ENCODE measurements at regions not wholly inside any gene's neighbourhood (a gene's known extent, or its start where the extent isn't known, plus 50 kb on each side); places are given as distances from the start of the nearest gene placed in this dataset.

GRCh38 chrX:43526878-43527277, 129.2 kb upstream of the MAOA start:
- Mint-ChIP-seq H3K4me3 (no peak overlapping the region), H3K4me1 (ENCODE audit: low read depth) (no peaks in the 10 kb centered on the region), H3K9me3 (no peaks in the 10 kb centered on the region), H3K27me3 (ENCODE audit: insufficient read depth) (no peaks in the 10 kb centered on the region), H3K36me3 (ENCODE audit: low read depth) (no peaks in the 10 kb centered on the region), H3K27ac (no peak overlapping the region)
- intact Hi-C loops (cut with micrococcal nuclease): no loop called here
- DNase-seq (ENCODE audit: low spot score): no peak

DNA sequence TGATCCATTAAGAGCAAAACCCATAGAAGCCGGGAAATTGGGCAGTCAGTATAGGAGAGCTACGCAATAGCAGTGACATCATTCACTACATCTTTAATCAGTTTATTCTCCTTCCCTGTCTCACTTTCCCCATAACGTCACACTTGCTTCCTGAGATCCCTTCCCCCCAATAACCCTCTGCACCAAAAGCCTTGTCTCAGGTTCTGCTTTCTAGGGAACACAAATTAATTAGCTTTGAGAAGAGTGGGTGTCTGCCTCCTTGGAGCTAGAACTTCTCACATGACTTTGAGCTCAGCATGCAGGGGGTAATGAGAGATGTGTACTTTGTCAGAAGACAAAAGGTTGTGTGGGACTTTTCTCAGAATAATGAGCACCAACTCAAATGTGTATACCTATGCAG, 128.3 kb upstream of the MAOA start:
- Mint-ChIP-seq H3K9me3 (no peaks in the 10 kb centered on the region), H3K36me3 (ENCODE audit: low read depth) (no peaks in the 10 kb centered on the region), H3K4me3 (no peak overlapping the region), H3K27ac (no peak overlapping the region), H3K4me1 (ENCODE audit: low read depth) (no peaks in the 10 kb centered on the region), H3K27me3 (ENCODE audit: insufficient read depth) (no peaks in the 10 kb centered on the region)
- DNase-seq (ENCODE audit: low spot score): no peak
- intact Hi-C loops (cut with micrococcal nuclease): no loop called here

GRCh38 chrX:43530837-43531236, 125.3 kb upstream of the MAOA start:
- intact Hi-C loops (cut with micrococcal nuclease): no loop called here
- peaks cover 7% of the 10 kb centered on the region for H3K9me3 Mint-ChIP-seq
- no peak for DNase-seq (ENCODE audit: low spot score)
- no peak overlapping the region for H3K4me3 Mint-ChIP-seq
- H3K27me3 Mint-ChIP-seq (ENCODE audit: insufficient read depth): no peaks in the 10 kb centered on the region
- H3K4me1 Mint-ChIP-seq (ENCODE audit: low read depth): no peaks in the 10 kb centered on the region
- no peaks in the 10 kb centered on the region for H3K36me3 Mint-ChIP-seq (ENCODE audit: low read depth)
- no peak overlapping the region for H3K27ac Mint-ChIP-seq

DNA sequence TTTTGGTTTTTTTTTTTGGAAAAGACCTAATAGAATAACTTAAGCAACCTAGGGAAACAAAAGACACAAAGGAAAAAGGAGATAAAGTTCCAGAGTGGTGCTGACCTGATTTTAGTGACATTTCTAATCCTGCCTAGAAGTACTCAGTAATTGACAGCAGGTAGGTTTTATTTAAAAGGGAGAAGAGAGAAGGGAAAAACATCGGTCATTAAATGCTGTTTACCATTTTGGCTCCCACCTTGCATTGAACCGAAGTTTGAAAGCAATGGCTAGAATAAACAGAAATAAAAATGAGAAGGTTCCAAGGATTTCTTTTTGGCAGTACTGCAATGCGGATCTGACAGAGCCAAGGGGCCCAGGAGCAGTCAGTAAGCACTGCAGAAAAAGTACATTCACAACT, 115.8 kb upstream of the MAOA start:
- no peak overlapping the region for H3K4me3 Mint-ChIP-seq
- no peak overlapping the region for H3K27ac Mint-ChIP-seq
- no peak for DNase-seq (ENCODE audit: low spot score)
- no peaks in the 10 kb centered on the region for H3K9me3 Mint-ChIP-seq
- no peaks in the 10 kb centered on the region for H3K4me1 Mint-ChIP-seq (ENCODE audit: low read depth)
- no peaks in the 10 kb centered on the region for H3K27me3 Mint-ChIP-seq (ENCODE audit: insufficient read depth)
- H3K36me3 Mint-ChIP-seq (ENCODE audit: low read depth): no peaks in the 10 kb centered on the region
- intact Hi-C loops (cut with micrococcal nuclease): no loop called here

DNA sequence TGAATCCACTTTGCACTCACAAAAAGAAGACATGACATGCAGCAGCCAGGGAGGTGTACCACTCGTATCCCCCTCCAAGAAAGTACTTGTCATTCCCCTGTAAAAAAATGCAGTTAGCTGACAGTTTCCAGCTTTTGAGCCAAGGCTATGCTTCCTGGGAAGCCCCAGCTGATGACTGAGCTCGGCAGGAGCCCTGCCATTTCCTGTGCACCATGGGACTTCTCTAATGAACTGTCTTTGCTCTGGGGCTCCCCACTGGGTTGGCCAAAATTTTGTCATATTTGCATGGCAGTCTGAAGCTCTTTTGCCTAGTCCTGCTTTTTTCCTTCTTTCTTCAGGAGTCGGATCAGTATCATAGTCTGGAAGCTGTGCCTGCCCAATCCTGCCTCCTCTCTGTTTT, 104.5 kb upstream of the MAOA start:
- Mint-ChIP-seq H3K4me1 (ENCODE audit: low read depth) (no peaks in the 10 kb centered on the region), H3K9me3 (no peaks in the 10 kb centered on the region), H3K27me3 (ENCODE audit: insufficient read depth) (no peaks in the 10 kb centered on the region), H3K36me3 (ENCODE audit: low read depth) (no peaks in the 10 kb centered on the region), H3K27ac (no peak overlapping the region), H3K4me3 (no peak overlapping the region)
- intact Hi-C loops (cut with micrococcal nuclease): no loop called here
- no peak for DNase-seq (ENCODE audit: low spot score)

GRCh38 chrX:43552156-43552555, 103.9 kb upstream of the MAOA start:
- H3K9me3 Mint-ChIP-seq: no peaks in the 10 kb centered on the region
- no peaks in the 10 kb centered on the region for H3K36me3 Mint-ChIP-seq (ENCODE audit: low read depth)
- H3K4me3 Mint-ChIP-seq: no peak overlapping the region
- H3K27ac Mint-ChIP-seq: no peak overlapping the region
- DNase-seq (ENCODE audit: low spot score): no peak
- intact Hi-C loops (cut with micrococcal nuclease): no loop called here
- H3K4me1 Mint-ChIP-seq (ENCODE audit: low read depth): no peaks in the 10 kb centered on the region
- H3K27me3 Mint-ChIP-seq (ENCODE audit: insufficient read depth): no peaks in the 10 kb centered on the region

DNA sequence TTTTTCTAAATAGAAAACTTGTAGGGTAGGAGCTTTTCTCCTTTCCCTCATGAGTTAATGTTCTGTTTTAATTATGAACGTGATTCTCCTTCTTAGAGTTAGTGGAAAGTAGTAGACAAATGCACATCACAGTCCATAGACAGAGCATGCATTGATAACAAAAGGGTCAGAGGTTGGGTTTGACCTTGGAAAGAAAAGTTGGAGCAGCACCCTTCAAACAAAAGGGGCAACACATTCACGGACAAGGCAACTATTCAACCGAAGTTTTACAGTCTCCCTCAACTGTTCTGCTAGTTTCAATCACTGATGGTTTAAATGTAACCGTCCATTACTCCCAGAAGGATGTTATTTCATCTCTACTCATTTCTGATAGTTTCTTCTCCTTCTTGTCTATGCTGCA, 103.4 kb upstream of the MAOA start:
- Mint-ChIP-seq H3K27me3 (ENCODE audit: insufficient read depth) (no peaks in the 10 kb centered on the region), H3K4me3 (no peak overlapping the region), H3K27ac (no peak overlapping the region), H3K4me1 (ENCODE audit: low read depth) (no peaks in the 10 kb centered on the region), H3K9me3 (no peaks in the 10 kb centered on the region), H3K36me3 (ENCODE audit: low read depth) (no peaks in the 10 kb centered on the region)
- intact Hi-C loops (cut with micrococcal nuclease): no loop called here
- no peak for DNase-seq (ENCODE audit: low spot score)

DNA sequence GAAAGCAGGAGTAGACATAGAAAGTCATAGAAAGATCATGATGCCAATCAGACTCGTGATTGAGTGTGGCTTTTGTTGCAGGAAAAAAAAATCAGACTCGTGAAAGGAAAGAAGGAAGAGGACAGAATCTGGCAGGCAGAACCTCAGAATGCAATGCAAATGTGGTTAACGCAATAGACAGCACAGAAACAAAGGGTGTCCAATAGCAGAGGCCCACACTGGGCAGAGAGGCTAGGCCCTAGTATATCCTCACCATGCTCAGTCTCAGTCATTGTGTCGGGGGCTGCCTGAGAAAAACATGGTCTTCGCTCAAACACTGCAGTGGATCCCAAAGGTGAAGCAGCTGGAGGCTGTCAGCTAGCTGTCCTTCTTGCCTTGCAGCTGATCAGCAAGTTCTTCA, 102.8 kb upstream of the MAOA start:
- no peaks in the 10 kb centered on the region for H3K27me3 Mint-ChIP-seq (ENCODE audit: insufficient read depth)
- DNase-seq (ENCODE audit: low spot score): no peak
- no peak overlapping the region for H3K27ac Mint-ChIP-seq
- H3K4me3 Mint-ChIP-seq: no peak overlapping the region
- H3K4me1 Mint-ChIP-seq (ENCODE audit: low read depth): no peaks in the 10 kb centered on the region
- H3K36me3 Mint-ChIP-seq (ENCODE audit: low read depth): no peaks in the 10 kb centered on the region
- H3K9me3 Mint-ChIP-seq: no peaks in the 10 kb centered on the region
- intact Hi-C loops (cut with micrococcal nuclease): no loop called here

DNA sequence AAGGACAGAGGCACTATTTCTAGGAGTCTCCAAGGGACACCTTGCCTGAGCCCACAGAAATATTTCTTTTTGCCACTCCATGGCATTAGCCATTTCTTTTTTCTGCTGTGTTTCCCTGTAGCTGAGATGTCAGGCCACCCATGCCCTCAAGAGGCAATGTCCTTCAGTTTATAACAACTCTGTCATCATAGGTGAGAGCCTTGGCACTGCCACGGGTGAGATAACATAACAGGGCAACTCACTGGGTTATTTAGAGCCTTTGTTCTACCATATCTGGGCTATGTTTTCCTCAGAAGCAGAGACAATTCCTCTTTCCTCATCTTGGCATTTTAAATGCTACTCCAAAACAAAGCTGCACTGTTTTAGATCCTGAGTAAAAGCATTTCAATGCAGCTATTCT, 99.9 kb upstream of the MAOA start:
- Mint-ChIP-seq H3K9me3 (no peaks in the 10 kb centered on the region), H3K4me3 (no peak overlapping the region), H3K27ac (no peak overlapping the region), H3K4me1 (ENCODE audit: low read depth) (no peaks in the 10 kb centered on the region), H3K36me3 (ENCODE audit: low read depth) (no peaks in the 10 kb centered on the region), H3K27me3 (ENCODE audit: insufficient read depth) (no peaks in the 10 kb centered on the region)
- DNase-seq (ENCODE audit: low spot score): no peak
- intact Hi-C loops (cut with micrococcal nuclease): loop anchor here (5.0 kb wide), 2 partner anchors 1759 to 1999 kb away; no protein-coding TSS in a partner anchor

DNA sequence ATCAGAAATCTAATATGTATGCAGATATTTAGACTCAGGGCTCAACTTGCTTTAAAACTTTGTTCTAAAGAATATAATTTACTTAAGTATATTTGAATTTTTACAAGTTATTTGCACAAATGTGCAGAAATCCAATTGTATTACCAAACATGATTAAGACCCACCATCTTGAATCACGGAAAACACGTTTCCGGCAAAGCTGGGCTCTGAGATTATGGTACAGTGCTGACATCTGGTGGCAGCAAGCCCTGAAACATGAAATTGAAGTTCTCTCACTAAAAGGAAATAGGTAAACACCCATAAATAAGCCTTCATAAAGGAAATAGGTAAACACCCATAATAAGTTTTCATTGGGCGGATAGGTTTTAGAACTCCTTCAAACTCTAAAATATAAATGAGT, 98.3 kb upstream of the MAOA start:
- H3K27ac Mint-ChIP-seq: no peak overlapping the region
- peak; percentile 20 for DNase-seq (ENCODE audit: low spot score)
- intact Hi-C loops (cut with micrococcal nuclease): loop anchor here (1.0 to 5.0 kb wide), 3 partner anchors 1760 to 2000 kb away; no protein-coding TSS in a partner anchor

DNA sequence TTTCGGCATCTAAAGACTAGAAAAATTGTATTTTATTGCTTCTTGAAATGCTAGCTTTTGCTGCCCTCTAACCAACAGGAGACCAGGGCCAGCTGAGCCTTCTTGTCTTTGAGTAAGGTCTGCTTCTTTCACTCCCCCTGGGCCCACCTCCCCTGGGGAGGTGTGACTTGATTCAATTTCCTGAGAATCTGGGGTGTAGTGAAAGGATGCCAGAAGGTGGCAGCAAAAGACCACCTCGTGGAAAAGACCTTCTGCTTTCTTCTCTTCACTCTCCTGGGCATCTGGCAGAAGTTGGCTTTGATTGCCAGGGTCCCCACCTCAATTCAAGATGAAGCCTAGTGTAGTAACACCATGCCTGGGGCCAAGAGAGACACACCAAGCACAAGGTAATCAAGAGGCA, 96.5 kb upstream of the MAOA start:
- H3K27ac Mint-ChIP-seq: no peak overlapping the region
- no peak for DNase-seq (ENCODE audit: low spot score)
- H3K4me3 Mint-ChIP-seq: no peak overlapping the region
- H3K27me3 Mint-ChIP-seq (ENCODE audit: insufficient read depth): peaks cover 7% of the 10 kb centered on the region
- no peaks in the 10 kb centered on the region for H3K36me3 Mint-ChIP-seq (ENCODE audit: low read depth)
- no peaks in the 10 kb centered on the region for H3K4me1 Mint-ChIP-seq (ENCODE audit: low read depth)
- intact Hi-C loops (cut with micrococcal nuclease): loop anchor here (5.0 kb wide), 2 partner anchors 1762 to 2002 kb away; no protein-coding TSS in a partner anchor
- H3K9me3 Mint-ChIP-seq: no peaks in the 10 kb centered on the region

More for the DNA sequence above, 98.3 kb upstream of the MAOA start:
- Mint-ChIP-seq H3K9me3 (no peaks in the 10 kb centered on the region), H3K27me3 (ENCODE audit: insufficient read depth) (peaks cover 4% of the 10 kb centered on the region), H3K36me3 (ENCODE audit: low read depth) (no peaks in the 10 kb centered on the region), H3K4me3 (no peak overlapping the region), H3K4me1 (ENCODE audit: low read depth) (no peaks in the 10 kb centered on the region)

DNA sequence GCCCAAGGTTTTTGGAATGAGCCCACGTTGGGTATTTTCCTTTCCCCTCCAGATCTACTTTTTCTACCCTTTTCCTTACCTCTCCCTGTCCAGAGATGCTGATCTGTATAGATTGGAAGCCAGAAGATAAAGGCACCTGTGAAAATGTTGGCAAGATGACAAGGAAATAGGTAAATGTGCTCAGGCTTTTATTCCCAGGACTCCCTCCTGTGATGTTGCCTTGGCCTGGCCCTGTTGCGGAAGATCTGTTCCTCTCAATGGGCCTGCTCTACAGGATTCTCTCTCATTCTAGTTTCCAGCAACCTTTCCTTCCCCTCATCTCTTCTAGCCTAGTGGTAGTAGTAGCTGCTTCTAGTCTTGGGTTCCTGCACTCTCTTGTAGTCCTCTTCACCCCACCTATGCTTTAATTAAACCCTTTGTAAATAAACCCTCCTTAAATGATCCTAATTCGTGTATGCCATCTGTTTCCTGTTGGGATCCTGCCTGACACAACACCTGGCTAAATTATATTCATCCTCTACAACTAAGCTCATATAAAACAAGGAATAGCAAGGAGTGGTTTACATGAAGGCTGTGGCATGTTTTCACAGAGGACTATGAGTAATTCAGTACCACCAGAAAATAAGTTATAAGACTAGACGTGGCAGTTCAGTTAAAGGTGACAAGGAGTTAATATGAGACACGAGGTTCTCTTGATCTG, 95.7 kb upstream of the MAOA start:
- Mint-ChIP-seq H3K36me3 (ENCODE audit: low read depth) (no peaks in the 10 kb centered on the region), H3K4me3 (no peak overlapping the region), H3K27ac (no peak overlapping the region), H3K4me1 (ENCODE audit: low read depth) (no peaks in the 10 kb centered on the region), H3K9me3 (no peaks in the 10 kb centered on the region), H3K27me3 (ENCODE audit: insufficient read depth) (peaks cover 7% of the 10 kb centered on the region)
- DNase-seq (ENCODE audit: low spot score): no peak
- intact Hi-C loops (cut with micrococcal nuclease): no loop called here

GRCh38 chrX:43562372-43562771, 93.7 kb upstream of the MAOA start:
- Mint-ChIP-seq H3K36me3 (ENCODE audit: low read depth) (no peaks in the 10 kb centered on the region), H3K4me3 (no peak overlapping the region), H3K27me3 (ENCODE audit: insufficient read depth) (peaks cover 7% of the 10 kb centered on the region), H3K9me3 (no peaks in the 10 kb centered on the region), H3K4me1 (ENCODE audit: low read depth) (no peaks in the 10 kb centered on the region), H3K27ac (no peak overlapping the region)
- intact Hi-C loops (cut with micrococcal nuclease): no loop called here
- no peak for DNase-seq (ENCODE audit: low spot score)

DNA sequence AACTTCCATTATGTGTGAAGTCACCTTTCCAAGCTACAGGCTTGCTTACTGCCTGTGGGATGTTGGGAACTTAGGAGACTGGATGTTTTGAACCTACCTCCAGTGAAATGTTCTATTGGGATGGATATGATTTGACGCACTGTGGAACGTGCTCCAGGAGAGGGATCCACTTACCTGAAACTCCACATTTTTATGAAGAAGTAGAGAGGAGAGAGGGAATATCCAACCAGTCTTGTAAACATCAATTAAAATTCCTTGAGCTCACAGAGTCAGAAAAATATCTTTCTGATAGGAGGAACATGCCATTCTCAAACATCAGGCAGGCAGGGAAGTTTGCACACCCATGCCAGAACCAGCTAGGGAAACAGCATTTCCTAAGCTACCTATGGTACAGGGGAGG, 91.1 kb upstream of the MAOA start:
- Mint-ChIP-seq H3K27me3 (ENCODE audit: insufficient read depth) (peaks cover 7% of the 10 kb centered on the region), H3K4me3 (no peak overlapping the region), H3K4me1 (ENCODE audit: low read depth) (no peaks in the 10 kb centered on the region), H3K36me3 (ENCODE audit: low read depth) (no peaks in the 10 kb centered on the region), H3K9me3 (no peaks in the 10 kb centered on the region), H3K27ac (no peak overlapping the region)
- intact Hi-C loops (cut with micrococcal nuclease): no loop called here
- no peak for DNase-seq (ENCODE audit: low spot score)
